Left lung (tissue), 4 donors: ENCODE measurements at regions not wholly inside any gene's neighbourhood (a gene's known extent, or its start where the extent isn't known, plus 50 kb on each side); places are given as distances from the start of the nearest gene placed in this dataset.

Experiments
- ATAC-seq: fragments of 200-7000 bp; cut with Tn5 transposase; one replicate; pipeline ENCODE4 v1.9.1; 2020; ENCODE audit warnings: moderate library complexity
- DNase-seq, 4 donors: peaks; one replicate each; pipeline ENCODE4 v3.0.0-alpha.2; 2013 to 2020
- H3K27ac ChIP-seq, 2 donors: fragments of 200-600 bp; sonication (generic) in 1 of 2; one replicate each; pipeline versions ENCODE4 v1.5.0 to v1.8.0; 2020 to 2021
- H3K27me3 ChIP-seq, 2 donors: fragments of 200-600 bp; sonication (generic) in 1 of 2; one replicate each; pipeline versions ENCODE4 v1.5.0 to v1.8.0; 2020 to 2021
- H3K36me3 ChIP-seq, 2 donors: fragments of 200-600 bp; sonication (generic) in 1 of 2; one replicate each; pipeline versions ENCODE4 v1.5.0 to v1.8.0; 2020 to 2021
- H3K4me1 ChIP-seq, 2 donors: fragments of 200-600 bp; one replicate each; pipeline ENCODE4 v1.8.0; 2021
- H3K4me3 ChIP-seq, 2 donors: fragments of 200-600 bp; sonication (generic) in 1 of 2; one replicate each; pipeline versions ENCODE4 v1.5.0 to v1.8.0; 2020 to 2021; ENCODE audit warnings: mild to moderate bottlenecking in 1 of 2
- H3K9me3 ChIP-seq, 2 donors: fragments of 200-600 bp; sonication (generic) in 1 of 2; one replicate each; pipeline versions ENCODE4 v1.5.0 to v1.8.0; 2020 to 2021
- intact Hi-C, 2 donors: fragments of 100-400 bp; cut with DNase I; formaldehyde crosslinking; loops; one replicate each; pipeline versions ENCODE4 v1.11.2 to v1.14.2; 2022
- TF ChIP-seq, protein P1 (sequence below), 2 donors: fragments of 200-600 bp; sonication (generic) in 1 of 2; IDR thresholded peaks; one replicate each; pipeline versions ENCODE4 v1.5.0 to v1.8.0; 2021; ENCODE audit warnings: antibody characterized with exemption in 2 of 2
- donor health status: DM: no; HTN: yes; CAD: no.
- donor health status: DM: no; HTN: no; CAD: no.

GRCh38 chr5:74085186-74085585 is 459.2 kb downstream of the ARHGEF28 start:
- no peaks in the 10 kb centered on the region for H3K27me3 ChIP-seq
- H3K9me3 ChIP-seq = no peaks in the 10 kb centered on the region
- TF ChIP-seq, protein P1, sequence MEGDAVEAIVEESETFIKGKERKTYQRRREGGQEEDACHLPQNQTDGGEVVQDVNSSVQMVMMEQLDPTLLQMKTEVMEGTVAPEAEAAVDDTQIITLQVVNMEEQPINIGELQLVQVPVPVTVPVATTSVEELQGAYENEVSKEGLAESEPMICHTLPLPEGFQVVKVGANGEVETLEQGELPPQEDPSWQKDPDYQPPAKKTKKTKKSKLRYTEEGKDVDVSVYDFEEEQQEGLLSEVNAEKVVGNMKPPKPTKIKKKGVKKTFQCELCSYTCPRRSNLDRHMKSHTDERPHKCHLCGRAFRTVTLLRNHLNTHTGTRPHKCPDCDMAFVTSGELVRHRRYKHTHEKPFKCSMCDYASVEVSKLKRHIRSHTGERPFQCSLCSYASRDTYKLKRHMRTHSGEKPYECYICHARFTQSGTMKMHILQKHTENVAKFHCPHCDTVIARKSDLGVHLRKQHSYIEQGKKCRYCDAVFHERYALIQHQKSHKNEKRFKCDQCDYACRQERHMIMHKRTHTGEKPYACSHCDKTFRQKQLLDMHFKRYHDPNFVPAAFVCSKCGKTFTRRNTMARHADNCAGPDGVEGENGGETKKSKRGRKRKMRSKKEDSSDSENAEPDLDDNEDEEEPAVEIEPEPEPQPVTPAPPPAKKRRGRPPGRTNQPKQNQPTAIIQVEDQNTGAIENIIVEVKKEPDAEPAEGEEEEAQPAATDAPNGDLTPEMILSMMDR (IDR thresholded peaks at IDR 0.05) = no peak
- peak; percentile 51 for ATAC-seq
- H3K36me3 ChIP-seq = no peaks in the 10 kb centered on the region
- H3K4me3 ChIP-seq = no peak overlapping the region
- no peaks in the 10 kb centered on the region for H3K4me1 ChIP-seq
- no peak overlapping the region for H3K27ac ChIP-seq
- DNase-seq = no peak
- intact Hi-C loops = no loop called here

DNA sequence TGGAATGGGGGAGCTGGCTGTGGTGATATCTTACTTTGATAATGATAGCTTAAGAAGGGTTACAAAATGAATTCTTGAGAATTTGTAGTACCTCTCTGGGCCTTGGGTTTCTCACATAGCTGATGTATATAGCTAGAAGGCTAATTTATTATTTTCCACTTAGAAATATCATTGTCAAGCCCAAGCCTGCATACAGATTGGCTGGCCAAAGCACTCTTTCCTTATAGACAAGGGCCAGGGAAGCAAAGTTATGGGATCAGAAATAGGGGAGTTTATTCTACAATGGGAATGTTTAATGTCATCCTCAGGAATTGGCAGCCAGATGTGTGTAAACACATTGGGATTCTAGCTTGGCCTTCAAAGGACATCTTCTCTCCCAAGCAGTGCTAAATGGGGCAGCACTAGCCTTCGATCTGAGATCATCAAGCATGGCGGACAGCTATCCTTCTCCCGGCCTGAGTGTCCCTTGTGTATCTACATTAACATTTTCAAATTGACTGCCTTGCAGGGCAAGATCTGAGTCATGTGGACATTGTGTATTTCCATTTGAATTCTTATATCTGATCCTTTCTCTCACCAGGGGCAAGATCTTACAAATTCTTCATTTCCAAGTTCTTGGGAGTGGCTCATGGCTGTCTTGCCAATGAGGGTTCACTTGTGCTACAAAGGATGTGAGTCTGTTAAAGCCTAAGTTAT is 457.2 kb downstream of the ARHGEF28 start:
- intact Hi-C loops = no loop called here
- Histone ChIP-seq H3K27ac (no peak overlapping the region), H3K4me3 (no peak overlapping the region), H3K27me3 (no peaks in the 10 kb centered on the region), H3K4me1 (no peaks in the 10 kb centered on the region), H3K9me3 (no peaks in the 10 kb centered on the region), H3K36me3 (no peaks in the 10 kb centered on the region)
- ATAC-seq = no peak
- TF ChIP-seq, protein P1 (IDR thresholded peaks at IDR 0.05) = no peak
- no peak for DNase-seq

DNA sequence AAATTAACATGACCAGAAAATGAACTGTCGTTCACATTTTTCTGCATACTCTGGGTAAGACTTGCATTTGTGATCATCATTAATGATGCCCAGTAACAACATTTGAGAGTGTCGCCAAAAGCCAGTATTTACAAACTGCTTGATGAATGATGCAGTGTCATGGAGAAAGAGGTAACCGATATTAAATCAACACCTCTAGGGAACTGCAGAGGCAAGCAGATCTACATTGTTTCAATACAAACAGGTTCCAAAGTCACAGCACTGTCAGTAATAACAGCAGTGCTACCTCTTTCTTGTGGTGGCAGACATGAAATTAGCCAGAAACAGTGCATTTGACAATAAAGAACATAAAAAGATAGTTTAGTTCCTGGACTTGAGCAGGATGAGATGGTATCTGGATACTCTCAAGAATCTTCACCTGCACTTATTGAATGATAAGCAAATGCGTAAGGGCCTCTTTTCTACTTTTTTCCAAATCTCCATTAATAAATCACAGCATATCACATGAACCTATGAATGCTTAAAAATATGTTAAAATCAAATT is 456.6 kb downstream of the ARHGEF28 start:
- no peaks in the 10 kb centered on the region for H3K9me3 ChIP-seq
- DNase-seq = no peak
- H3K27me3 ChIP-seq = no peaks in the 10 kb centered on the region
- no peak overlapping the region for H3K27ac ChIP-seq
- H3K4me3 ChIP-seq = no peak overlapping the region
- TF ChIP-seq, protein P1 (IDR thresholded peaks at IDR 0.05) = no peak
- H3K36me3 ChIP-seq = no peaks in the 10 kb centered on the region
- ATAC-seq = no peak
- intact Hi-C loops = no loop called here
- H3K4me1 ChIP-seq = no peaks in the 10 kb centered on the region

GRCh38 chr5:74081126-74081525 is 455.1 kb downstream of the ARHGEF28 start:
- Histone ChIP-seq H3K4me1 (no peaks in the 10 kb centered on the region), H3K4me3 (no peak overlapping the region), H3K27ac (no peak overlapping the region), H3K36me3 (no peaks in the 10 kb centered on the region), H3K9me3 (no peaks in the 10 kb centered on the region), H3K27me3 (no peaks in the 10 kb centered on the region)
- intact Hi-C loops = no loop called here
- ATAC-seq (no peak), DNase-seq (no peak)
- TF ChIP-seq, protein P1 (IDR thresholded peaks at IDR 0.05) = no peak

DNA sequence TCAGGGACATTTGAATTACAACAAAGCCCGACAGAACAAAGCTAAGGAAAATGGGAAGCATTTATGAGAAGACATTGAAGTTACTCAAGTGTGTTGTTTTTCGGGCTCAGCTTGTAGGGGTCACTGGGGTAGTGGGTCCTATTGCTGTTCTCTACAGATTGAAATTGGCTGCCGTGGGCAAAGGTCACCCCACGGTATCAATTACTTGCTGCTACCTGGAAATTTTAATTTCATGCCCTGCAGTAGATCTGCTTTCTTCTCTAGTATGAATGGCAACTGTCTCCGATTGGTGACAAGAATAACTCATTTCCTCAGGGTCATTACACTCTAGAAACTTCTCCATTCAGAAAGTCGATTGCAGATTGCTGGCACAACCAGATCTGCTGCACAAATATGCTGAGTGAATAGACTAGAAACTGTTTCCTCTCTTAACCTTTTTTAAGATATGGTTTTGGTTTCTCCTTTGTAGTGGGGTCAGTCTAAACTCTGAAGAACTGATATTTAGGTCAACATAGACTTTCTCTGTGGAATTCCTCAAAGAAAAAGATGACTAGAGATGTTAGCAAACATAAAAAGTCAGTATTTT is 454.1 kb downstream of the ARHGEF28 start:
- intact Hi-C loops = no loop called here
- Histone ChIP-seq H3K9me3 (no peaks in the 10 kb centered on the region), H3K27me3 (no peaks in the 10 kb centered on the region), H3K27ac (no peak overlapping the region), H3K36me3 (no peaks in the 10 kb centered on the region), H3K4me3 (no peak overlapping the region), H3K4me1 (no peaks in the 10 kb centered on the region)
- no peak for ATAC-seq
- no peak for DNase-seq
- TF ChIP-seq, protein P1 (IDR thresholded peaks at IDR 0.05) = no peak
